Right ventricle myocardium superior (tissue), 1 donor: ENCODE measurements at regions not wholly inside any gene's neighbourhood (a gene's known extent, or its start where the extent isn't known, plus 50 kb on each side); places are given as distances from the start of the nearest gene placed in this dataset.
"Not testable (repeated sequence)": the region's sequence is repeated elsewhere in the genome, so short reads cannot be mapped to it uniquely, and the experiment has no call there.

Experiments used
- ATAC-seq: fragments of 200-7000 bp; cut with Tn5 transposase; one replicate; pipeline ENCODE4 v1.9.1; 2020; ENCODE audit warnings: mild to moderate bottlenecking; ENCODE audit not compliant: poor library complexity
- DNase-seq: peaks from one replicate; pipeline ENCODE4 v3.0.0-alpha.2; 2020
- intact Hi-C: fragments of 100-400 bp; cut with DNase I; formaldehyde crosslinking; loops from one replicate; pipeline ENCODE4 v1.11.2; 2022
- donor health status: DM: no; HTN: yes; CAD: no; lungs with severe emphysema.

DNA sequence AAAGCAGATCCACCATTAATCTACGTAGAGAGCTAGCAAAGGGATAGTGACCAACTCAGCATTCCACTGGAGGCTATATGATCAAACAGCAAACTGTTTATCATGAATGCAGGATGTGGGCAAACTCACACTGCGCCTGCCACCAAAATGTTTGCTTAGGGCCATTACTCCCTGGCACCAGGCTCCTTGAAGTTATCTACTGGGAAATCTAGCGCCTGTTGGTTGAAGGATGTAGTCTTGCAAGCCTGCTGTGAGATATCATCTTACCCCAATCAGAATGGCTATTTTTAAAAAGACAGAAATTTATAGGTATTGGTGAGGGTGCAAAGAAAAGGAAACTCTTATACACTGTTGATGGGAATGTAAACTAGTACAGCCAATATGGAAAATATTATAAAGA, 332.5 kb upstream of the RPS23 start:
- DNase-seq (no peak), ATAC-seq (no peak)
- intact Hi-C loops, result no loop called here

- DNase-seq, result no peak
- no peak for ATAC-seq
- intact Hi-C loops, result no loop called here
Observed at GRCh38 chr5:82605441-82605973, 327.4 kb upstream of the RPS23 start.

- DNase-seq, result no peak
- intact Hi-C loops, result no loop called here
- ATAC-seq, result no peak
Observed at GRCh38 chr5:82603033-82603987, 325.2 kb upstream of the RPS23 start.

DNA sequence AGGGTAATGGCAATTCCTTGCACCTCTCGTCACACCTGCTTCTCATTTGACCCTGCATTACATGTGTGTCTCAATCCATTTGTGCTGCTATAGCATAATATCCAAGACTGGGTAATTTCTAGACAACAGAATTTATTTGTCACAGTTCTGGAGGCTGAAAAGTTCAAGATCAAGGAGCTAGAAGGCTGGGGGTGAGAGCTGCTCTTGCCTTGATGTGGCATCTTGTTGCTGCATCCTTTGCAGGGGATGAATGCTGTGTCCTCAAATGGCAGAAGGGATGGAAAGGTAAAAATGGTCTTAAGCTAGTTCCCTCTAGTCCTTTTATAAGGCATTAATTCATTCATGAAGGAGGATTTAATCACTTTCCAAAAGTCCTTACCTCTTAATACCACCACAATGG, 323.7 kb upstream of the RPS23 start:
- DNase-seq (no peak), ATAC-seq (no peak)
- intact Hi-C loops, result no loop called here

- intact Hi-C loops, result no loop called here
- ATAC-seq (no peak), DNase-seq (no peak)
Observed at GRCh38 chr5:82601077-82601476, 322.9 kb upstream of the RPS23 start.

DNA sequence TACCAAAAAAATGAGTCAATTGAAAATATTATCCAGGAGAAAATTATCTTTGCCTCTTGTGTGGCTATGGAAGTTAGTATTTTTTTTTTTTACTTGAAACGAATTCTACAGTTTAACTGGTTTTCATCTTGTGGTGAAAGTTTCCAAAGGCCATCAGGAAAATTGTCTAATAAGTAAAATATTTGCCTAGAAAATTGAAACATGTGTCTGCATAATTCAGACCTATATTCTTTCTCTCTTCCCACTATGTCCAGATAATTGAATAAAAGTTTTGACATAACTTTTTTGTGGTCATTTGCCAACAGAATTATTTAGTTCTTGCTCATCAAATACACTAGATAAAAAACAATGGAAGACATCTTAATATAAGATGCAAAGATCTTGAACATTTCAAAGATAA, 321.5 kb upstream of the RPS23 start:
- ATAC-seq, result no peak
- DNase-seq, result no peak
- intact Hi-C loops, result no loop called here

DNA sequence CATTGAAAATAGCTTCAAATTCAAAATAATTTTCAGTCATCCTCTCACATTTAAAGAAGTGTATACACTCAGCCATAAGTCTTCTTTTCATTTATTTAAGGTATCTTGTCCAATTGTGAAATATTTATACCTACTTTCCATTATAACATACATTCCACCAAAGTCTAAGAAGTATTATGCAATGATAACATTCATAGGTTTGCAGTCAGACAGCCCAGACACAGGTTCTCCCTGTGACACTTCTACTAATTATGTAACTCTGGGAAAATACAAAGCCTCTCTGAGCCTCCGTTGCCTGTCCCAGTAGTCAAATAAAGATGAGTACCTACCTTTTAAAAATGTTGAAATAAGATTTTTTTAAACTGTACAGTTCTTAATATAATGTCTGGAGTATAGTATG, 320.9 kb upstream of the RPS23 start:
- DNase-seq, result no peak
- ATAC-seq, result no peak
- intact Hi-C loops, result no loop called here

GRCh38 chr5:82597437-82597836, 319.3 kb upstream of the RPS23 start:
- DNase-seq, result no peak
- ATAC-seq, result no peak
- intact Hi-C loops, result no loop called here

DNA sequence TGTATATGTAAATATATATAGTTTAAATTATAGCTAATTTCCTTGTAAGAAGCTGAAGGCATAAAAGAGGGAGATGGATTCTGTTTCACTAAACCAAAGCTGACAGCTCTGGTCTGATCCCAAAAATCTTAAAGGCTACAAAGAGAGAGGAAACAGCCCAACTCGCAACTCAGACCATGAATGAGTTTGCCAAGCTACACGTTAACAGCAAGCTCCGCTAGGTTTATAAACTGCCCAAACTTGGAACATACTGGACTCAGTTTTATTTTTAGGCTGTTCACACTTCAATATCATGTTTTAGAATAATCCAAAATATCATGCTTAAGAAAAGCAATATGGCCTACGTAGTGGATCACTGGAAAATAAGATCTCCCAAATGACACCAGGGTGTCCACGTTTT, 318.3 kb upstream of the RPS23 start:
- intact Hi-C loops, result no loop called here
- ATAC-seq, result no peak
- DNase-seq, result no peak

DNA sequence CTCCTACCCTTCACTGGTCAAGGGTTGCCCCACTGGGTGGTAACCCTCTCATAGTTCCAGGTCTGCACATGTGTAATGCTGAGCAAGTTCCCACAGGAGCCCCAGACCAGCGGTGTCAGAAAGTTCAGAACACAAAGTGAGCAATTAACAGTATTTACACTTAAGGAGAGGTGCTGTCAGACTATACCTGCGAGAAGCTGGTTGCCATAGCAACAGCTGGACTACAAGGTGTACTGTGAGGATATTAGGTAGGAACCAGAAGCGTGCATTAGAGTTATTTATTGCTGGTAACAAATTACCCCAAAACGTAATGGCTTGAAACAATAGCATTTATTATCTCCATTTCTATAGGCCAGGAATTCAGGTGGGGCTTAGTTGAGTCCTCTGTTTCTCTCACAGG, 317.0 kb upstream of the RPS23 start:
- no peak for DNase-seq
- ATAC-seq, result no peak
- intact Hi-C loops, result no loop called here

- intact Hi-C loops, result no loop called here
- no peak for ATAC-seq
- DNase-seq, result no peak
Observed at GRCh38 chr5:82594097-82594496, 315.9 kb upstream of the RPS23 start.

DNA sequence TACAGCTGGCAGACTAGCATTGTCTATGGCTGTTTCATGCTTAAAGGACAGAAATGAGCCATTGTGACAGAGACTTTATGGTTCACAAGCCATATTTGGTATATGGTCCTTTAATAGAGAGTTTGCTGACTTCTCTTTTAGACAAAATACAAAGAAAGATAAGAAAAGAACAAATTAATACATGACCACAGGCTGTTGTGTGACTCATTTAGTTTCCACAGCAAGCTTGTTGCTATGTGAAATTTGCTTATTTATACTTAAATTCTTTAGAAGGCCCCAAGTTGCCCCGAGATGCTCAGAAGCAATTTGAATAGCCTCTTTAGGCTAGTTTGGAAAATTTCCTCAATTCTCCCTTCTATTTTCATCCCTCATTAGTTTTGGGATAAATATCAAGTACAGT, 315.3 kb upstream of the RPS23 start:
- ATAC-seq (no peak), DNase-seq (no peak)
- intact Hi-C loops, result no loop called here

- ATAC-seq (no peak), DNase-seq (no peak)
- intact Hi-C loops, result no loop called here
Observed at GRCh38 chr5:82591021-82591515, 312.9 kb upstream of the RPS23 start.

DNA sequence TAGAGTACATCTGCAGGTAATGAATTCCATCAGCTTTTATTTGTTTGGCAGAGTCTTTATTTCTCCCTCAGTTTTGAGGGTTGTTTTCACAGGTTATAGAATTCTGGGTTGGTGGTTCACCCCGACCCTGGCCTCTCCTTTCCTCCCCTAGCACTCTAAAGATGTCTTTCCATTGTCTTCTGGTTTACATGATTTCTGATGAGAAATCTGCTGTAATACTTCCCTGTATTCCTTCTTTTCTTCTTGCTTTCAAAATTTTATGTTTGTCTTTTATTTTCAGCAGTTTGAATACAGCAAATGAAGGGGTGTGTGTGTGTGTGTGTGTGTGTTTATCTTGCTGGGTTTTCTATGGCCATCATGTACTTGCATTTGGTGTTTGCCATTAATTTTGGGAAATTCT, 312.0 kb upstream of the RPS23 start:
- ATAC-seq (no peak), DNase-seq (no peak)
- intact Hi-C loops, result no loop called here

- no peak for DNase-seq
- intact Hi-C loops, result no loop called here
- ATAC-seq, result no peak
Observed at GRCh38 chr5:82586661-82587310, 308.6 kb upstream of the RPS23 start.

DNA sequence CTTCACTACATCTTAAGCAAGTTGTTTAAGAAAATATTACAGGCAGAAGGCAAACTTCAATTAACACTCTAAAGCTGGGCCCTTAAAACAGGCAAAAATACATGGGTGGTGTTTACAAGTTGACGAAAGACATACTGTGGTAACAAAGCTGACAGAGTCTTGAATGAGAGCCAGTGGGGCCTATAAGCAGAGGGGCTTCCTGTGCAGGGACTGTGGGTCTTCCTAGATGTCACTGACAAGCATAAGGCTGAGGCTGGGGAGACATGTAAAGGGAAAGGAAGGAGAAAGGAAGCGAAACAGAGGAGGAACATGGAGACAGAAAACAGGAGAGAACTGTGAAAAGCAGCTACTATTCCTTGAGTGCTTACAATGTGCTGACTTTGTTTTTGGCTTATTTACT, 308.0 kb upstream of the RPS23 start:
- DNase-seq, result no peak
- no peak for ATAC-seq
- intact Hi-C loops, result no loop called here

GRCh38 chr5:82584631-82585030, 306.5 kb upstream of the RPS23 start:
- ATAC-seq, result peak; percentile 43
- intact Hi-C loops, result no loop called here
- no peak for DNase-seq

GRCh38 chr5:82583331-82583730, 305.2 kb upstream of the RPS23 start:
- DNase-seq, intact Hi-C loops, ATAC-seq: not testable (repeated sequence)

GRCh38 chr5:82564963-82565362, 286.8 kb upstream of the RPS23 start:
- ATAC-seq (no peak), DNase-seq (no peak)
- intact Hi-C loops, result no loop called here

GRCh38 chr5:82563745-82564144, 285.6 kb upstream of the RPS23 start:
- ATAC-seq, result no peak
- DNase-seq, result no peak
- intact Hi-C loops, result no loop called here
